C4-2B (cell line): ENCODE measurements at regions not wholly inside any gene's neighbourhood (a gene's known extent, or its start where the extent isn't known, plus 50 kb on each side); places are given as distances from the start of the nearest gene placed in this dataset.

Experiments used
- ZFX ChIP-seq: fragments of 450-650 bp; IDR thresholded peaks from 2 replicates; pipeline ENCODE4 v1.6.1; 2017
- TF ChIP-seq, protein P1 (sequence below): fragments of 450-650 bp; conservative IDR thresholded peaks from 2 replicates; pipeline ENCODE4 v1.5.1; 2017; ENCODE audit warnings: mild to moderate bottlenecking

DNA sequence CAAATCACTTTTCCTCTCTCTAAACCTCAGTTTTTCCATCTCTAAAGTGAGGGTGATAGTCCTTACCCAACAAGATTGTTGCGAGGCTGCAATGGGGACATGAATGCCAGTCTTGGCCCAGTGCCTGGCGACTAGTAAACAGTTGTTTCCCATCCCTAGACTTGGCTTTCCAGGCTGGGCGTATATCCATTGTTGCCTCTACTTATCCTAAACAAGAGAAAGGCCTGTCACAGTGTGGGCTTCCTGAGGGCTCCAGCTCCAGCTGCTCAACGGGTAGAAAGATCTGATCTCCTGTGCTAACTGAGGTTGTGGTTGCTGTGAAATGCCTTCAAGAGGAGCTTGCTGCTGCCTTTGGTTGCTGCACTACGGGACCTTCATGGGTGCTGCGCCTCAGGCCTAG is 142.0 kb downstream of the NSG2 start:
- TF ChIP-seq, protein P1, sequence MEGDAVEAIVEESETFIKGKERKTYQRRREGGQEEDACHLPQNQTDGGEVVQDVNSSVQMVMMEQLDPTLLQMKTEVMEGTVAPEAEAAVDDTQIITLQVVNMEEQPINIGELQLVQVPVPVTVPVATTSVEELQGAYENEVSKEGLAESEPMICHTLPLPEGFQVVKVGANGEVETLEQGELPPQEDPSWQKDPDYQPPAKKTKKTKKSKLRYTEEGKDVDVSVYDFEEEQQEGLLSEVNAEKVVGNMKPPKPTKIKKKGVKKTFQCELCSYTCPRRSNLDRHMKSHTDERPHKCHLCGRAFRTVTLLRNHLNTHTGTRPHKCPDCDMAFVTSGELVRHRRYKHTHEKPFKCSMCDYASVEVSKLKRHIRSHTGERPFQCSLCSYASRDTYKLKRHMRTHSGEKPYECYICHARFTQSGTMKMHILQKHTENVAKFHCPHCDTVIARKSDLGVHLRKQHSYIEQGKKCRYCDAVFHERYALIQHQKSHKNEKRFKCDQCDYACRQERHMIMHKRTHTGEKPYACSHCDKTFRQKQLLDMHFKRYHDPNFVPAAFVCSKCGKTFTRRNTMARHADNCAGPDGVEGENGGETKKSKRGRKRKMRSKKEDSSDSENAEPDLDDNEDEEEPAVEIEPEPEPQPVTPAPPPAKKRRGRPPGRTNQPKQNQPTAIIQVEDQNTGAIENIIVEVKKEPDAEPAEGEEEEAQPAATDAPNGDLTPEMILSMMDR = no peak
- TF ChIP-seq ZFX = no peak
